H9 (cell line): ENCODE measurements at regions not wholly inside any gene's neighbourhood (a gene's known extent, or its start where the extent isn't known, plus 50 kb on each side); places are given as distances from the start of the nearest gene placed in this dataset.

Source experiments
- DNase-seq: peaks from one replicate; pipeline ENCODE4 v3.0.0-alpha.2; 2017
- H2AFZ ChIP-seq: one replicate; pipeline ENCODE4 v1.6.1; 2013; ENCODE audit warnings: mild to moderate bottlenecking, low read length, control low read depth, moderate library complexity
- H2AK5ac ChIP-seq: 2 replicates; pipeline ENCODE4 v1.6.1; 2013; ENCODE audit warnings: low read length, control low read depth, mixed read lengths; ENCODE audit not compliant: insufficient read length
- H2BK120ac ChIP-seq: one replicate; pipeline ENCODE4 v1.6.1; 2013; ENCODE audit warnings: low read depth, mild to moderate bottlenecking, low read length, control low read depth, inconsistent platforms; ENCODE audit not compliant: poor library complexity, severe bottlenecking
- H2BK12ac ChIP-seq: 2 replicates; pipeline ENCODE4 v1.6.1; 2013; ENCODE audit warnings: low read length, control low read depth, mixed read lengths, low read depth; ENCODE audit not compliant: insufficient read length
- H2BK15ac ChIP-seq: 2 replicates; pipeline ENCODE4 v1.6.1; 2013; ENCODE audit warnings: low read depth, low read length, control low read depth
- H2BK20ac ChIP-seq: one replicate; pipeline ENCODE4 v1.6.1; 2013; ENCODE audit warnings: low read depth, mild to moderate bottlenecking, low read length, control low read depth, inconsistent platforms; ENCODE audit not compliant: poor library complexity, severe bottlenecking
- H2BK5ac ChIP-seq: 2 replicates; pipeline ENCODE4 v1.6.1; 2013; ENCODE audit warnings: low read length, control low read depth, mixed read lengths; ENCODE audit not compliant: insufficient read length
- H3K14ac ChIP-seq: 2 replicates; pipeline ENCODE4 v1.6.1; 2013; ENCODE audit warnings: low read length, control low read depth; ENCODE audit not compliant: insufficient read depth
- H3K18ac ChIP-seq: 2 replicates; pipeline ENCODE4 v1.6.1; 2013; ENCODE audit warnings: low read depth, mild to moderate bottlenecking, mixed read lengths, low read length, control low read depth; ENCODE audit not compliant: insufficient read length
- H3K23ac ChIP-seq: 2 replicates; pipeline ENCODE4 v1.6.1; 2013; ENCODE audit warnings: low read length, control low read depth, mixed read lengths, low read depth; ENCODE audit not compliant: insufficient read length
- H3K23me2 ChIP-seq: 2 replicates; pipeline ENCODE4 v1.6.1; 2013; ENCODE audit warnings: low read depth, mild to moderate bottlenecking, mixed read lengths, low read length, control low read depth; ENCODE audit not compliant: insufficient read length, poor library complexity, severe bottlenecking
- H3K27ac ChIP-seq: 2 replicates; pipeline ENCODE4 v1.5.1; 2013; ENCODE audit warnings: low read length, control low read depth, mixed read lengths, low read depth; ENCODE audit not compliant: insufficient read length
- H3K27me3 ChIP-seq: 2 replicates; pipeline ENCODE4 v1.6.1; 2013; ENCODE audit warnings: low read length, control low read depth, inconsistent platforms; ENCODE audit not compliant: insufficient read depth
- H3K4ac ChIP-seq: 2 replicates; pipeline ENCODE4 v1.6.1; 2013; ENCODE audit warnings: low read depth, mild to moderate bottlenecking, control low read depth, inconsistent platforms, low read length, moderate library complexity
- H3K4me1 ChIP-seq: 2 replicates; pipeline ENCODE4 v1.6.1; 2013; ENCODE audit warnings: low read length, control low read depth, inconsistent platforms; ENCODE audit not compliant: insufficient read depth
- H3K4me2 ChIP-seq: 2 replicates; pipeline ENCODE4 v1.6.1; 2013; ENCODE audit warnings: low read length, control low read depth, mixed read lengths; ENCODE audit not compliant: insufficient read length, insufficient read depth
- H3K56ac ChIP-seq: 2 replicates; pipeline ENCODE4 v1.6.1; 2013; ENCODE audit warnings: low read depth, mild to moderate bottlenecking, mixed read lengths, low read length, control low read depth; ENCODE audit not compliant: insufficient read length
- H3K79me1 ChIP-seq: 2 replicates; pipeline ENCODE4 v1.6.1; 2013; ENCODE audit warnings: low read depth, mild to moderate bottlenecking, moderate library complexity, low read length, control low read depth, inconsistent platforms; ENCODE audit not compliant: insufficient read depth, poor library complexity, severe bottlenecking
- H3K79me2 ChIP-seq: 2 replicates; pipeline ENCODE4 v1.6.1; 2013; ENCODE audit warnings: low read length, control low read depth, inconsistent platforms; ENCODE audit not compliant: insufficient read depth
- H3K9ac ChIP-seq: 2 replicates; pipeline ENCODE4 v1.6.1; 2013; ENCODE audit warnings: low read length, control low read depth, mixed read lengths; ENCODE audit not compliant: insufficient read length; ENCODE audit errors: extremely low read depth
- H3K9me3 ChIP-seq: one replicate; pipeline ENCODE4 v1.6.1; 2013; ENCODE audit warnings: low read depth, low read length, inconsistent platforms; ENCODE audit not compliant: control insufficient read depth
- H3T11ph ChIP-seq: one replicate; pipeline ENCODE4 v1.6.1; 2013; ENCODE audit warnings: mild to moderate bottlenecking, low read length, control low read depth, inconsistent platforms
- H4K20me1 ChIP-seq: one replicate; pipeline ENCODE4 v1.6.1; 2013; ENCODE audit not compliant: control insufficient read depth, insufficient read length, insufficient read depth
- H4K5ac ChIP-seq: 2 replicates; pipeline ENCODE4 v1.6.1; 2013; ENCODE audit warnings: low read depth, mild to moderate bottlenecking, mixed read lengths, low read length, control low read depth; ENCODE audit not compliant: insufficient read length
- H4K8ac ChIP-seq: replicated peaks from 2 replicates; pipeline ENCODE4 v1.6.1; 2013; ENCODE audit warnings: low read length, control low read depth, mixed read lengths, low read depth; ENCODE audit not compliant: insufficient read length
- H4K91ac ChIP-seq: 2 replicates; pipeline ENCODE4 v1.6.1; 2013; ENCODE audit warnings: low read depth, mild to moderate bottlenecking, moderate library complexity, mixed read lengths, low read length, control low read depth; ENCODE audit not compliant: insufficient read length
- H3K27ac Mint-ChIP-seq, 3 experiments: 2 replicates in 2 of 3; 3 replicates in 1 of 3; pipeline ENCODE4 v1.8.0; 2020 to 2021; ENCODE audit warnings: mixed read lengths in 3 of 3, mild to moderate bottlenecking in 1 of 3, moderate library complexity in 1 of 3
- H3K27me3 Mint-ChIP-seq: 2 replicates; pipeline ENCODE4 v1.8.0; 2021; ENCODE audit warnings: low read depth, mild to moderate bottlenecking, moderate library complexity, mixed read lengths
- H3K36me3 Mint-ChIP-seq, 3 experiments: 2 replicates in 2 of 3; 3 replicates in 1 of 3; pipeline ENCODE4 v1.8.0; 2020 to 2021; ENCODE audit warnings: low read depth in 3 of 3, mixed read lengths in 3 of 3; ENCODE audit not compliant: insufficient read depth in 1 of 3
- H3K4me1 Mint-ChIP-seq, 2 experiments: 2 replicates each; pipeline ENCODE4 v1.8.0; 2020; ENCODE audit warnings: mixed read lengths in 2 of 2
- H3K4me3 Mint-ChIP-seq, 2 experiments: 2 replicates in 1 of 2; 3 replicates in 1 of 2; pipeline ENCODE4 v1.8.0; 2020 to 2021; ENCODE audit warnings: mild to moderate bottlenecking in 2 of 2, mixed read lengths in 2 of 2, moderate library complexity in 1 of 2
- H3K9me3 Mint-ChIP-seq, 2 experiments: 2 replicates in 1 of 2; 3 replicates in 1 of 2; pipeline ENCODE4 v1.8.0; 2020; ENCODE audit warnings: mild to moderate bottlenecking in 2 of 2, mixed read lengths in 2 of 2, moderate library complexity in 1 of 2
- whole genome bisulfite sequencing: extraction: QIAGEN DNeasy Blood & Tissue Kit; methylation state at CpG from one replicate; pipeline ENCODE4 v1.1.7; 2013; ENCODE audit warnings: missing lambda C conversion rate, low lambda C conversion rate, mixed read lengths; ENCODE audit not compliant: insufficient read length; ENCODE audit errors: extremely low coverage; 5-methylcytosine and 5-hydroxymethylcytosine counted together
- TF ChIP-seq, protein P1 (sequence below): fragments of 200-600 bp; sonication (generic); conservative IDR thresholded peaks from 3 replicates; pipeline ENCODE4 v1.8.0; 2021; ENCODE audit warnings: antibody characterized with exemption, mild to moderate bottlenecking

DNA sequence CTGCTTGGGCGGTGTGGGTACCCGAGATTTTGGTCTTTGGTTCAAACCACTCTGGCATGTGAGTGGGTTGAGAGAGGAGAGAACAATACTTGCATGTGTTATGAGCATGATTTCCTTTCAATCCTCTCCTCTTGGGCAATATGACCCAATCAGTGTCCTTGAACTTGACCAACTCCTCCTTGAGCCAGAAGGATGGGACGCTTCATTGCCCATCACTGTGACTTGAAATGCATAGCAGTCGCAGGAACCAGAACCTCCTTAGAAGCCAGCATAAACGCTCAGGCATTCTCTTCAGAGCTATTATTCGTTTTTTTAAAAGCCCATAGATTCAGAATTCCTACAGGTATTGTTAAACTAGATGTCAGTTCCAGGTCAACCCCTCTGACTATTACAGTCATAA, 367.4 kb downstream of the HAPSTR1 start:
- H3K23ac ChIP-seq: no peak overlapping the region
- H3K23me2 ChIP-seq: no peaks in the 10 kb centered on the region
- no peak overlapping the region for H4K8ac ChIP-seq
- H3K14ac ChIP-seq: no peak overlapping the region
- peaks cover 4 to 6% of the 10 kb centered on the region in 2 experiments; a peak in 2 of 4 replicates for H3K4me1 Mint-ChIP-seq
- no CpG with 5 or more reads among the region's 6 CpGs for WGBS
- no peak overlapping the region for H3K56ac ChIP-seq
- no peak overlapping the region for H3K4ac ChIP-seq
- H2BK12ac ChIP-seq: no peak overlapping the region
- H3K9me3 ChIP-seq: no peaks in the 10 kb centered on the region
- no peak overlapping the region for H4K5ac ChIP-seq
- DNase-seq: no peak
- no peak overlapping the region for H3T11ph ChIP-seq
- peaks cover 2 to 9% (median 7%) of the 10 kb centered on the region in 3 experiments; a peak in 5 of 7 replicates for H3K36me3 Mint-ChIP-seq
- no peak overlapping the region for H3K9ac ChIP-seq
- H3K4me3 Mint-ChIP-seq: no peak overlapping the region
- H3K4me1 ChIP-seq: no peaks in the 10 kb centered on the region
- H4K20me1 ChIP-seq: no peaks in the 10 kb centered on the region
- no peak overlapping the region for H2AK5ac ChIP-seq
- peaks cover 4 to 9% of the 10 kb centered on the region in 2 experiments; a peak in 4 of 5 replicates for H3K9me3 Mint-ChIP-seq
- no peak overlapping the region for H2BK15ac ChIP-seq
- TF ChIP-seq, protein P1, sequence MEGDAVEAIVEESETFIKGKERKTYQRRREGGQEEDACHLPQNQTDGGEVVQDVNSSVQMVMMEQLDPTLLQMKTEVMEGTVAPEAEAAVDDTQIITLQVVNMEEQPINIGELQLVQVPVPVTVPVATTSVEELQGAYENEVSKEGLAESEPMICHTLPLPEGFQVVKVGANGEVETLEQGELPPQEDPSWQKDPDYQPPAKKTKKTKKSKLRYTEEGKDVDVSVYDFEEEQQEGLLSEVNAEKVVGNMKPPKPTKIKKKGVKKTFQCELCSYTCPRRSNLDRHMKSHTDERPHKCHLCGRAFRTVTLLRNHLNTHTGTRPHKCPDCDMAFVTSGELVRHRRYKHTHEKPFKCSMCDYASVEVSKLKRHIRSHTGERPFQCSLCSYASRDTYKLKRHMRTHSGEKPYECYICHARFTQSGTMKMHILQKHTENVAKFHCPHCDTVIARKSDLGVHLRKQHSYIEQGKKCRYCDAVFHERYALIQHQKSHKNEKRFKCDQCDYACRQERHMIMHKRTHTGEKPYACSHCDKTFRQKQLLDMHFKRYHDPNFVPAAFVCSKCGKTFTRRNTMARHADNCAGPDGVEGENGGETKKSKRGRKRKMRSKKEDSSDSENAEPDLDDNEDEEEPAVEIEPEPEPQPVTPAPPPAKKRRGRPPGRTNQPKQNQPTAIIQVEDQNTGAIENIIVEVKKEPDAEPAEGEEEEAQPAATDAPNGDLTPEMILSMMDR: no peak
- no peak overlapping the region for H3K18ac ChIP-seq
- no peak overlapping the region for H3K27ac Mint-ChIP-seq
- H3K4me2 ChIP-seq: no peak overlapping the region
- H3K79me2 ChIP-seq: no peaks in the 10 kb centered on the region
- no peak overlapping the region for H2AFZ ChIP-seq
- H2BK120ac ChIP-seq: no peak overlapping the region
- no peak overlapping the region for H3K27ac ChIP-seq
- no peak overlapping the region for H4K91ac ChIP-seq
- no peaks in the 10 kb centered on the region for H3K27me3 ChIP-seq
- peaks cover 7% of the 10 kb centered on the region; the same call in 1 of the 2 replicates for H3K27me3 Mint-ChIP-seq
- H2BK20ac ChIP-seq: no peak overlapping the region
- no peak overlapping the region for H2BK5ac ChIP-seq
- H3K79me1 ChIP-seq: no peaks in the 10 kb centered on the region
